GM18511 (cell line): ENCODE measurements at regions not wholly inside any gene's neighbourhood (a gene's known extent, or its start where the extent isn't known, plus 50 kb on each side); places are given as distances from the start of the nearest gene placed in this dataset.

ENCODE experiments used
- ATAC-seq: cut with Tn5 transposase; IDR thresholded peaks from one replicate; pipeline ENCODE4 v1.9.1; 2021; ENCODE audit warnings: mild to moderate bottlenecking, moderate library complexity; ENCODE audit not compliant: unreplicated experiment

GRCh38 chr15:95580121-95580520, 750.4 kb upstream of the NR2F2 start:
- no peak for ATAC-seq

- ATAC-seq, result no peak
Observed at GRCh38 chr15:95581595-95581994, 748.9 kb upstream of the NR2F2 start.

GRCh38 chr15:95584088-95584487, 746.4 kb upstream of the NR2F2 start:
- ATAC-seq, result no peak

- ATAC-seq, result no peak
Observed at GRCh38 chr15:95588056-95588455, 742.4 kb upstream of the NR2F2 start.

- no peak for ATAC-seq
Observed at GRCh38 chr15:95590533-95591044, 739.9 kb upstream of the NR2F2 start.

GRCh38 chr15:95591270-95591669, 739.2 kb upstream of the NR2F2 start:
- ATAC-seq, result no peak

- ATAC-seq, result no peak
Observed at GRCh38 chr15:95591886-95592285, 738.6 kb upstream of the NR2F2 start.

GRCh38 chr15:95594496-95594895, 736.0 kb upstream of the NR2F2 start:
- no peak for ATAC-seq

- ATAC-seq, result no peak
Observed at GRCh38 chr15:95595759-95596158, 734.7 kb upstream of the NR2F2 start.

GRCh38 chr15:95596496-95596895, 734.0 kb upstream of the NR2F2 start:
- no peak for ATAC-seq

- ATAC-seq, result no peak
Observed at GRCh38 chr15:95598251-95598855, 732.1 kb upstream of the NR2F2 start.

GRCh38 chr15:95600367-95600766, 730.1 kb upstream of the NR2F2 start:
- no peak for ATAC-seq

GRCh38 chr15:95600884-95601283, 729.6 kb upstream of the NR2F2 start:
- no peak for ATAC-seq

- no peak for ATAC-seq
Observed at GRCh38 chr15:95601525-95601924, 729.0 kb upstream of the NR2F2 start.

GRCh38 chr15:95603802-95604201, 726.7 kb upstream of the NR2F2 start:
- no peak for ATAC-seq

- ATAC-seq, result no peak
Observed at GRCh38 chr15:95604634-95605036, 725.9 kb upstream of the NR2F2 start.

GRCh38 chr15:95605098-95605497, 725.4 kb upstream of the NR2F2 start:
- ATAC-seq, result no peak

GRCh38 chr15:95606551-95606950, 723.9 kb upstream of the NR2F2 start:
- ATAC-seq, result no peak

- no peak for ATAC-seq
Observed at GRCh38 chr15:95608371-95608770, 722.1 kb upstream of the NR2F2 start.

- no peak for ATAC-seq
Observed at GRCh38 chr15:95609096-95609495, 721.4 kb upstream of the NR2F2 start.

GRCh38 chr15:95610945-95611344, 719.6 kb upstream of the NR2F2 start:
- no peak for ATAC-seq

GRCh38 chr15:95615436-95615835, 715.1 kb upstream of the NR2F2 start:
- no peak for ATAC-seq

GRCh38 chr15:95616306-95616705, 714.2 kb upstream of the NR2F2 start:
- no peak for ATAC-seq
